ENCODE measurements at regions not wholly inside any gene's neighbourhood (a gene's known extent, or its start where the extent isn't known, plus 50 kb on each side); places are given as distances from the start of the nearest gene placed in this dataset.

DNA sequence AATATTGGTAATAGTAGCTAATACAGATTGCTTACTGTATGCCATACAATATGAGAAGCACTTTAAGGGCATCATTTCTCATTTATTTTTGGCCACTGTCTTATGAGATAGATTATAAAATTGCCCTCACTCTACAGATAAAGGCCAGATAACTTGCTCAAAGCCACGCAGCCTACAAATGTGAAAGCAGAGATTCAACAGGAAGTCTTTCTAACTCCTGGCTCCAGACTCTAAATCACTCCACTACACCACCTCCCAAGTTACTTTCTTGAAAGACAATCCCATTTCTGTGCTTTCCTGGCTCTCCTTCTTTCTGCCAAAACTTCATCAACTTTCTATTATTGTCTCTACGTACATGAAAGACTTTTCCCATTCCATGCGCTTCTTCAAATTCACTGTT, 194.7 kb downstream of the FBXO8 start:
- TF ChIP-seq, protein P1, sequence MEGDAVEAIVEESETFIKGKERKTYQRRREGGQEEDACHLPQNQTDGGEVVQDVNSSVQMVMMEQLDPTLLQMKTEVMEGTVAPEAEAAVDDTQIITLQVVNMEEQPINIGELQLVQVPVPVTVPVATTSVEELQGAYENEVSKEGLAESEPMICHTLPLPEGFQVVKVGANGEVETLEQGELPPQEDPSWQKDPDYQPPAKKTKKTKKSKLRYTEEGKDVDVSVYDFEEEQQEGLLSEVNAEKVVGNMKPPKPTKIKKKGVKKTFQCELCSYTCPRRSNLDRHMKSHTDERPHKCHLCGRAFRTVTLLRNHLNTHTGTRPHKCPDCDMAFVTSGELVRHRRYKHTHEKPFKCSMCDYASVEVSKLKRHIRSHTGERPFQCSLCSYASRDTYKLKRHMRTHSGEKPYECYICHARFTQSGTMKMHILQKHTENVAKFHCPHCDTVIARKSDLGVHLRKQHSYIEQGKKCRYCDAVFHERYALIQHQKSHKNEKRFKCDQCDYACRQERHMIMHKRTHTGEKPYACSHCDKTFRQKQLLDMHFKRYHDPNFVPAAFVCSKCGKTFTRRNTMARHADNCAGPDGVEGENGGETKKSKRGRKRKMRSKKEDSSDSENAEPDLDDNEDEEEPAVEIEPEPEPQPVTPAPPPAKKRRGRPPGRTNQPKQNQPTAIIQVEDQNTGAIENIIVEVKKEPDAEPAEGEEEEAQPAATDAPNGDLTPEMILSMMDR (conservative IDR thresholded peaks at IDR 0.05 in 1 of 2, IDR thresholded peaks at IDR 0.05 in 1 of 2; ENCODE audit: extremely low read depth in 1 of 2, insufficient read depth in 1 of 2, low read depth in 1 of 2, low read length in 2 of 2), result no peak
- TF ChIP-seq EZH2 (IDR thresholded peaks at IDR 0.05; ENCODE audit: borderline replicate concordance, low read length), result no peak

Data from mammary epithelial cell (primary cell).